ENCODE measurements at regions not wholly inside any gene's neighbourhood (a gene's known extent, or its start where the extent isn't known, plus 50 kb on each side); places are given as distances from the start of the nearest gene placed in this dataset.

DNA sequence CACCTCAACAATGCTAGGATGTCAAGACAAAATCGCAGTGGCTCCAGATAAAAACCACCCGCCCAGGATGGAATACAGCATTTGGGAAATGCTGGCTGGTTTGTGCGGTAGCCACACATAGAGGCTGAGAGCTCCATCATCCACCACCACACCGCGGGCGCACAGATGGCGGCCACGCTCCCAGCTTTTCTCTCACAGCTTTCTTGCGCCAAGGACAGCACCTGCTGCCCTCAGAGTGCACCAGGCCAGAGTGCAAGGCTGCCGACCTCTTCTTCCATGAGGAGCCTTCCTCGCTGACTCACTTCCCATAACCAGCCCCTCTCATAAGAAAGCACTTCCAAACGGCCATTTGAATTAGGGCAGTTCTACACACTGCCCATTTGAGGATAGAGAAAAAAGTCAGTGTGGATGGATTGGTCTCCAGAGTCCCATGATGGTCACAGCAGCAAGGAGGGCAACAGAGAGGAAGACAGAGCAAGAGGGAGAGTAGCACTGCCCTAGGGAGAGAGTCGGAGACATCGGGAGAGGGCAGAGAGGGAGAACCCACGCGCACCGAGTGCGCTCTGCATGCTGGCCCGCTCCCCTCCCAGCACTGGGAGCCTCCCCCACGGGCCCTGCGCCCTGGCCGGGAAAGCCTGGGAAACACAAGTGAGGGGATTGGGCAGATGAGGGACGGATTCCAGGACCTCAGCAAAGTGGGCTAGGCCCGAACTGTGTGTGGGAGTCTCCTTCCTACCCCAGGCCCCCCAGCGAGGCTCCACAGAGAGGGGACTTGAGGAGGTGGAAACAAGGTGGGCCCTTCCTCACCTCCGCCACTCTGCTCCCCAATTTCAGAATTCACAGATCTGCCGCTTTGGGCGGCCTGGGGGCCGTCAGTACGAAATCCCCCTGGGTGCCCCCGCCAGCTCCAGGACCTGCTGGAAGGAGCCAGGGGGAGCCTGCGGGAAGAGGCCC is 156.9 kb downstream of the USP12 start:
- no peak for DNase-seq (ENCODE audit: low read depth in 2 of 2)

DNA sequence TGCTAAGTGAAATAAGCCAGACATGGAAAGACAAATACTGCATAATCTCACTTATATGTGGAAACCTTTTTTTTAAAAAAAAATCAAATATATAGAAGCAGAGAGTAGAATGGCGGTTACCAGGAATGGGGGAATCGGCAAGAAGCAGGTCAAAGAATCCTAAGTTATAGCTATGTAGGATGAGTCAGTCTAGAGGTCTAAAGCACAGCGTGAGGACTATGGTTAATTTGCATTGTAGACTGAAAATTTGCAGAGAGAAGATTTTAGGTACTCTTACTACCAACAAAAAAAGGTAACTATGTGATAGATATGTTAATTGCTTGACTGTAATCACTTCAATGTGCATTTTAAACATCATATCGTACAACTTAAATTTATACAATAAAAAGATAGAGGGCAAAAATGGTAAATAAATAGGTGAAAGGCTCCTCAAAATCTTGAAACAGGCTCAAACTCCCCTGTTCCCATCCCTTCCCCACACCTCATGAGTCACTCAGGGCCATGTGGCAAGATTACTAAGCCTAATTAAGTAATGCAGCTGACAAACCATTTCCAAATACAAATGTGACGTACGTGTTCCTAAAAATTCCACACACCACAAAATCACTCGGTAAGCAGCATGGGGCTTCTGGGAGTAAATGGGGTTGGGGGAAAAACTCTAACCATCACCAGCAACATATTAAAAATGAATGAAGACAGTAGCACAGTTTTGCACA is 159.0 kb downstream of the USP12 start:
- DNase-seq (ENCODE audit: low read depth in 2 of 2): no peak

DNA sequence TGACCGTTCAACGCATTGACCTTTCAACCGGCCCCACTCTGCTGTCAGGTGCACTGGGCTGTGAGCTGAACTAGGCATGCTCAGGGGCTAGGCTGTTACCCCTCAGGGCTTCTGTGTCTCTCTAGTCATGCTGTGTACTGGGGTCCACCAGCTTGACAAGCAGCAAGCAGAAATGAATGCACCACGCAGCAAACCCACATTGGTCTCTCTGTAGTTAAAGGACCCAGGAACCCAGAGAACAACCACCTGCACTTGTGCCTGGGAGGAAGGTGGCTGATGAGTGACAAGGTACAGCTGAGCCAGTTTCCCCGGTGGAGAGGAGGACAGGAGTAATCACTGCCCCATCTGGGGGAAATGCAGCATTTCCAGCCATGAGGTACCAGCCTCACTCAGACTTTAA is 159.9 kb downstream of the USP12 start:
- DNase-seq (ENCODE audit: low read depth in 2 of 2): no peak

DNA sequence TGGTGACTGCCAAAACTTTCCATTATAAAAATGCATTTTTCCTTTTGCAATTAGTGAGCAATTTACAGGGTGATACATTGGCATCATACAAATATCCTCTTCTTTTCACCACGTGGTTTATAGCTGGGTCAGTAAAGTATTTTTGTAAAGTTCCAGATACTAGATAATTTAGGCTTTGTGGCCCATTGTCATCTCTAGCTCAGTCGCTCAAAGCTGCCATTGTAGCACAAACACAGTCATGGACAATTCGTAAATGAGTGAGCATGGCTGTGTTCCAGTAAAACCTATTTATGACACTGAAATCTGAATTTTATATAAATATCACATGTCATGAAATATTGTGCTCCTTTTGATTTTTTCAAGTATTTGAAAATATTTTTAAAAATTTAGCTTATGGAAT is 162.9 kb downstream of the USP12 start:
- DNase-seq (ENCODE audit: low read depth in 2 of 2): no peak

DNA sequence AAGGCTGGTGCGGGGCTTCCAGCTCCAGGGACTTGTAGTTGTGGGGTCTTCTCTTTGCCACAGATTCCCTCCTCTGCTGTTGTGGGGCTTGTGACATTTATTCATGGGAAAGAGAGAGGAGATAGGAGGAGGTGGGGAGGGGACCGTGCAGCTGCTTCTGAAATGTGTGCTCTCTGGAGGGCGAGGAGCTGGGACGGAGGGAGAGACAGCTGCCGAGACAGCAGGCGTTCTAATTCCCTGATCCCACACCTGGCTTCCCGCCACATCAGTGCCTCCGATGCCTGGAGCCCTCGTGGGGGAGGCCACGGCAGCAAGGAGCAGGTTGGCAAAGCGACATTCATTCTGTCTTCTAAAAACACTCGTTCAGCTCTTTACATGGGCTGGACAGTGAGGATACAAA is 164.4 kb downstream of the USP12 start:
- DNase-seq (ENCODE audit: low read depth in 2 of 2): no peak

DNA sequence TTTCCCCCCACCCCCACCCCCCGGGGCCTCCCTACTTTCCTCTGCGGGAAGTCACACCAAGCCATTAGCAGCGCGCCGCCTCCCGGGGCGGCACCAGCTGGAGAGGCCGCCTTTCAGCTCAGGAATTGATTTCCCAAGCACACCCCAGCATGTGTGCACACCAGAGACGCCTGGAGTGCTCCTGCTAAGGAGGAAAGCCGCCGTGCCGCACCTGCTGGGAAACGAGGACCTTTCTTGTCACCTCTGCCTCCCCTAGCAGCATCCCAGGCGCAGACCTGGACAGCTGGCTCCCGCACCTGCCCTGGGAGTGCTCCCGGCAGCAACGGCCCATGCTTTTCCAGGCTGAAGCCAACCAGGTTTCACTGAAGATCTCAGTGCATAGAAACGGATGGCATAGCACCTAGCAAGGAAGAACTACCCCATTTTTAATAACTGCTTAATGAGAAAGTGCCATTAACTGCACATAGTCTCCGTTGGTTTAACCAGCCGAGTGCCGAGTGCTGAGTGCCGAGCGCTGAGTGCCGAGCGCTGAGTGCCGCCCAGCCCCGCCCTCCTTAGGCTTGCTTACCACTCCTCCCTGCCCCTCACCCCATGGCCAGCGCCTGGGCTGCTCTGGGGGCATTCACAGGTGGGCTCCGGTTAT is 165.0 kb downstream of the USP12 start:
- no peak for DNase-seq (ENCODE audit: low read depth in 2 of 2)

DNA sequence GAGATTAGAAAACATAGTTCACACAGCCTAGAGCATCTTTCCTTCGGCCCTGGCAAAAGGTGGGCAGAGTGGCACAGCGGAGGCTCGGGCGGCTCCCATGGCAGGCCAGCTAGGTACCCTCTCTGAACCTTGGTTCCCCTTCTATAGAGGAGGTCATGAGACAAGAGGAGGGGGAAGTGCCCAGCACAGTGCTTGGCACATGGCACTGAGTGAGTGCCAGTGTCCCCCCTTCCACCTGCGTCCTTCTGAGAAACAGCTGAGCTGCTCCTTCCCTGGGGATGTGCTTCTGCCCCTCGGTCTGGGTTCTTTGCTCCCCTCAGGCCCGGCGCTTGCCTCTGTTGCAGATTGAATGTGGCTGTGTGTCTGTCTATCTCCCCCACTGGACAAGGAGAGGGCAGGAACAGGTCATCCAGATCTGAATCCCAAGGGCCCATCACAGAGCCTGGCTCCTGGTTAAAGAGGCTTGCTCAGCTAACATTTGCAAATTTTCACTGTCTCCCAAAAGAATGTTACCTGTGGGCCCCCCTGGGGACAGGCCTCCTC is 165.6 kb downstream of the USP12 start:
- DNase-seq (ENCODE audit: low read depth in 2 of 2): no peak

DNA sequence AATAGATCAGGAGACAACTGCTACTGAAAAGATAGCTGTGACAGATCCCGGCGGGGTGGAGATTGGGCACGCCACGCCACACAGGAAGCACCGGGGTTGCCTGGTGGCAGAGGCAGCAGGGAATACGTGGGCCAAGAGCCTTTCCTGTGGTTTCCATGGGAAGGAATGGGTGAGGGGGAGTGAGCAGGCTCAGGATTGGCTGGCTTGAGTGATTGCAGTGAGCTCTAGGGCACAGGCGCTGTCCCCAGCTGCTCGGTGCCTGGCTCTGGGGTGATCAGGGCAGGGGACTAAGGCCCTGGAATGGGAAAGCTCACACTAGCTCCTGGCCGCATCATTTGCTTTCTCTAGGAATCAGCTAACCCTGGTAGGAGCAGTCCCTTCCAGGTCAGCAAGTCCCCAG is 166.1 kb downstream of the USP12 start:
- DNase-seq (ENCODE audit: low read depth in 2 of 2): no peak

DNA sequence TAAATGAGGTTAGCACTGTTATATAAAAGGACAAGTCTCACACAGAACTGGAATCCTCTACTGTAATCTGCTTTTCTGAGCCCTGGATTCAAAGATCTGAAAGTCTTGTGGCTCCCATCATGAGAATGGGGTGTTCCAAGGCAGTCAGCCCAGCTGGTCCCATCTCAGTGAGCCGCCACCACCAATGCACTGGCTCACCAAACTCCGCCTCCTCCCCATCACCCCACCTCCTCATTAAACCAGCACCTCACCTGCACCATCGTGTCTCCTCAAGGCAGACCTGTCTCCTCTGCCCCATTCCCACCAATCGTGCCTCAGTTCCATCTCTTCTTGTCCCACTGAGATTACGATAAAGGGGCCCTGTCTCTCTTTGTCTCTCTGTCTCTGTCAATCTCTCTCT is 166.7 kb downstream of the USP12 start:
- no peak for DNase-seq (ENCODE audit: low read depth in 2 of 2)

DNA sequence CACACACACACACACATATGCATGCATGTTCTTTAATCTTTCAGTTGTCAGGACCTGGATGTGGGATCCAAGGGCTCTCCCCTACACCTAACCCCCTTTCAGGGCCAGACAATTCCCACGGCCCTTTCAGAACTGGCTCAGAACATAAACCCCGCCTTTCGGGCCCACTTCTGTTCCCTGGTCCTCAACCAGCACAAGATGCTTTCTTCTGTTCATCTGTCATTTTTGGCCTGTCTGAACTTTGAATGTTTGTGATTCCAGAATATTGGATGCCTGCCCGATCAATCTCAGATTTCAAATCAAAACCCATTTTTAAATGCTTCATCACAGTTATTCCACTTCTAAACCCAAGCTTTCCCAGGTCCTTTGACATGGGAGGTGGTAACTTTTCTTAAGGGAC is 167.3 kb downstream of the USP12 start:
- no peak for DNase-seq (ENCODE audit: low read depth in 2 of 2)

DNA sequence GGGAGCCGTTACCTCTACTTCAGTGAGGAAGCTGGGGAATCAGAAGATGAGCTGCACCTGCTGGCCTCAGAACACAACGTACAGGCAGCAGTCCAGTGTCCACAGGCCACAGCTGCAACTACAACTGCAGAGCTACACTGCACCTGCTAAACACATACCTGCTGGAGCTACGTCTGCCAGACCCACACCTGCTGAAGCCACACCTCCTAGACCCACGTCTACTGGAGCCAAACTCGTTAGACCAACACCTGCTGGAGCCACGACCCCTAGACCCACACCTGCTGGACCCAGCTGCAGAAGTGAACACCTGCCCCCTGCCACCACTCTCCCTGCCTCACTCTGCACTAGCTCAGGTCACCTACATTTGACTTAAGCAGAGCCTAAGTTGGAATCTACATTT is 169.9 kb downstream of the USP12 start:
- DNase-seq (ENCODE audit: low read depth in 2 of 2): no peak

DNA sequence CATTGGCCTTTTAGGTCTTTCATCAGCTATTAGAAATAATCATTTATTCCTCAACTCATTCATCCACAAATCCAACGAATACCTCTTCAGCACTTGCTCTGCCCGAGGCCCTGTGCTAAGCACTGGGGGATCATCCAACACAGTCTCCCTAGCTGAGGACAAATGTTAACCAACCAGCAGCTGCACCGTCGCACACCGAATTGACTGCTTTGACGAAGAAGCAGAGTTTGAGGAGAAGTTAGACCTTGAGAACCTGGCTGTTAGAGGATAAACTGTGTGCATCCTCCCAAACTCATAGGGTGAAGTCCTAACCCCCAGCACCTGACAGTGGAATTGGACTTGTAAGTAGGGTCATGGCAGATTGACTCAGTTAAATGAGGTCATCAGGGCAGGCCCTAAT is 170.9 kb downstream of the USP12 start:
- no peak for DNase-seq (ENCODE audit: low read depth in 2 of 2)

DNA sequence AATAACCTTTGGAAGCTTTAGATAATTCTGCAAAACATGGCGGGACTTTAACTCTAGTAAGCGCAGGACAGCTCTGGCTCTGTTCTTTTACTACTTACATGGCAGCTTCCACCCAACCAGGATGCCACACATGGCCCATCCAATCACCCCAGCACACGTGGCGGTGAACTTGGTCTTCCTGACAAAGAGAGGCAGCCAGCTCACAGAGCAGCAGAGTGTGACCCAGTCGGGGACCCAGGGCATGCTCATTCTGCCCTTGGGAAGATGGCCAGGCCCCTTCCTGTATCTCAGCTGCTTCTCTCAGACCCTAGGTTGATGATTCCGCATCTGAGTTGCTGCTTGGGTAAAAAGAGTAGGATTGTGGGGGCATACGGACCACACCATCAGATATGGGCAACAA is 172.1 kb downstream of the USP12 start:
- no peak for DNase-seq (ENCODE audit: low read depth in 2 of 2)

DNA sequence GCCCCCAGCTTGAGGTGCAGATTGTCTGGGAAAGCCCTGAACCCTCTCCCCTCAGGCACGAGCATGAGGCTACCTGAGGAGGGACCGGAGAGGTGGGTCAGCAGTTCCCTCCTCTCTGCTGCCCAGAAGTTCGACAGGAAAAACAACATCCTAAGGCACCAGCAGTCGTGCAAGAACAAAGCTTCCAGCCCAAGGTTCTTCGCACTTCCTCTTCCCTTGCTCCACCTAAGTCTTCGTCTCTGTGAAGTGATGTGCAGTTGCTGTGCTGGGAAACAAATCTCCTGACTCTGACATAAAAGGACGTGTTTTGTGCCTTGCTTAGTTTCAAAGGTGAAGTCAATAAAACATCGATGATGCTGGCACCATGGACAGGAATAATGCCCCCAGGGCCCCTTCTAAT is 173.3 kb downstream of the USP12 start:
- DNase-seq (ENCODE audit: low read depth in 2 of 2): no peak

DNA sequence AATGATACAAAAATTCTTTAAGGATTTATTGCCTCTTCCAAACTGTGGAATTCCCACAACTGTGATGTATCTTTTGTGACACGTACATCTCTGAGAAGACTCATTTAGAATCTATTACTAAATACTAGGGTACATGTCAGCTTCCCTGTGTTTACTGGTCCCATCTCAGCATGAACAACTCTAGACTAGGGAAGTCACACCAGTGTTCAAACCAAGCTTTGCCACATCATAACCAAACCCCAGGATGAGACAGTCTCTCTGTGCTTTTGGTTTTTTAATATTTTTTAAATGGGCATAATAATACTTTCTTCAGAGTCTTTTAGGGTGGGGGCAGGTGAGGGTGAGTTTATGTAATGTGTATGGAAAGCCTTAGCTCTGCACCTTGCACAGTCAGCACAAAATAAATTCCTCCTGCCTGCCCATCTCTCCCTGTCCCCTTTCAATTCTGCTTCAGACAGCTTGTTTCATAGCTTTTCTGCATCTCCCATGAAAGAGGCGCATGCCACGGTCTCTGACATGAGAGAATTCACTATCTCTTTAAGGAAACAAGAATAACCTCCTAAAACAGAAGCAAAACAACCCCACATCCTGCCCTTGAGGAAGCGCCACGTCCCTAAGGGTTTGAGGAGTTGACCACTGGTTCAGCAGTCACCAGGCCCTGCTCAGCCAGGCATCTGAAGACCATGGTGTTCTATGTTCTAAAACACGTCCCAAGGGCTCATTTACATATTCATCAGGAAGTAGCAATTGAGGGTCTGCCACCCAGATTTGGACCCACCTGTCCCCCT is 174.5 kb downstream of the USP12 start:
- no peak for DNase-seq (ENCODE audit: low read depth in 2 of 2)

DNA sequence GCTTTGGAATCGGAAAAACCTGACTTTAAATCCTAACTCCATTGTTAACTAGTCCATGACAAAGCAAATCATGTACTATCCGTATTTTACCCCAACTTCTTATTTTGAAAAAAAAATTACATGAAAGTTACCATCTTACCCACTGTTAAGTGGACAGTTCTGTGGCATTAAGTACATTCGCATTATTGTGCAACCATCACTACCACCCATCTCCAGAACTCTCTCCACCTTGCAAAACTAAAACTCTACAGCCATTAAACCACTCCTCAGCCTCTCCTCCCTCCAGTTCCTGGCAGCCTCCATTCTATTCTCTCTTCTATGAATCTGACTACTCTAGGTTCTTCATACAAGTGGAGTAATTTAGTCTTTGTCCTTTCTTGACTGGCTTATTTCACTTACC is 176.5 kb downstream of the USP12 start:
- no peak for DNase-seq (ENCODE audit: low read depth in 2 of 2)

DNA sequence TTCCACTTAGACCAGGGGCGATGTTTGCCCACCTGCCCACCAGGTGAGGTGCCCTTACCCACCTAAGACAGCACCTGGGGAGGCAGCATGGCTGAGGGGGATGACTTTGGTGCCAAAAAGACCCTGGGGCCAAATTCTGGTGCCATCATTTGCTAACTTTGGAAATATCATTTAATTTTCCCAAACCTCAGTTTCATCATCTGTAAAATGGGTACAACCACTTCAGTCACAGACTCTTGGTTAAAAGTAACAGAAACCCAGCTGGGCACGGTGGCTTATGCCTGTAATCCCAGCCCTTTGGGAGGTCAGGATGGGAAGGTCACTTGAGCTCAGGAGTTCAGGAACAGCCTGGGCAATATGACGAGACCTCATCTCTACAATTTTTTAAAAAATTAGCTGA is 177.8 kb downstream of the USP12 start:
- DNase-seq (ENCODE audit: low read depth in 2 of 2): no peak

DNA sequence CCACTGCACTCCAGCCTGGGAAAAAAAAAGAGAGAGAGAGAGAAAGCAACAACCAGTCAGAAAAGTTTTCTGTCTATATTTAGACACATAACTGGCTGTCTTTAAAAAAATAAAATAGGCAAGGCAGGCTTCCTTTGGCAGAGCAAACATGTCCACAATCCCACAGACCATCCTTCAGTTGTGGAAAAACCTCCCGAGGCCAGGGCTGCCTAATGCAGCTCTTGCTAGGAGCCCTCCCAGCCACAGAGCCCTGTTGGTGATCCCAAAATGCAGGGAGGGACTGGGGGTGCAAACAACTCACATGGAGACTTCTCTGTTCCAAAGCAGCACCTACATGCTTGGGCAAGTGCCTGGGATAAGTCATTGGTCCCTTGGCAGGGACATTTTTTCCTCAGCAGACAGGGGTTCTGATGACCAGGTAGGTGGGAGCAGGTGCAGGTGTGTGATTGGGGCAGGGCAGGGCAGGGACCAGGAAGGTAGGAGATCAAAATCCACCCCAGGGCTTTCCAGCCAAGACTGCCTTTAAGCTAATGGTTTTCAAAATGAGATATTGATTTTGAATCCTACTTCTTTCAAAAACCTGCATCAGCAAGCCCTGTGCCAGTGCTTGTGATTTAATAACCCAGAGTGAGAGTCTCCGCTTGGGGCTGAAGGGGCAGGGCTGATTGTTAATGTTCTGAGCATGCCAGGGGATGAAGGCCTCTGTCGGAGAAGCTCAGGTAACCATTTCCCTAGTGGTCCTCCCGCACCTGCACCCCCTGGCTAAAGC is 178.5 kb downstream of the USP12 start:
- DNase-seq (ENCODE audit: low read depth in 2 of 2): no peak

DNA sequence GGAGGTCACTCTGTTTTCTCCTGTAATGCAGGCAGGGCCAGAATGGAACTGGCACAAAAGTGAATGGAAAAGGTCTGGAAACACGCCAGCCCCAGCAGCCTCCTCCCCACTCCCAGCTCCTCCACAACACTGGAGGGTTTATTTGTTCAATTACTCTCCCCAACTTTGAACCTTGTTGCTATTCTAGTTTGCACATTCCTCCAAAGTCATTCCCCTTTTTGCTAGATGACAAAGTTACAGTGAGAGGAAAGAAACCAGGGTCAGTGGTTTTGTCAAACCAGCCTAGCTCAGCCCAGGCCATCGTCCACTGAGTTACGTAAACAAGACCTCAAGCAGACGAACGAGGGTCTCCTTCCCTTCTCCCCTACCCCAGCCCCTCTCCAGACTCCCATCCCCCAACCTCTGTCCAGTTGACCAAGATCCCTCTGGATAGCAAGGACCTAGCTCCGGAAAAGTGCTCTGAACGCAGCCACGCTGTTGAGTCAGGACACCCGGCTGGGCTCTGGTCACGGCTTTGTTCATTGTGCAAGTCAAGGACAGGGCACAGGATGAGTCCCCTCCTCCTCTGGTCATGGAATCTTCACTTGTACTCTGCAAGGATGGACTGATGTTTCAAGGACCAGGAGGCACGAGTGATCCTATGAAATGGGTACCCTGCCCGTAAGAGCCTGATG is 180.0 kb downstream of the USP12 start:
- DNase-seq (ENCODE audit: low read depth in 2 of 2): no peak

DNA sequence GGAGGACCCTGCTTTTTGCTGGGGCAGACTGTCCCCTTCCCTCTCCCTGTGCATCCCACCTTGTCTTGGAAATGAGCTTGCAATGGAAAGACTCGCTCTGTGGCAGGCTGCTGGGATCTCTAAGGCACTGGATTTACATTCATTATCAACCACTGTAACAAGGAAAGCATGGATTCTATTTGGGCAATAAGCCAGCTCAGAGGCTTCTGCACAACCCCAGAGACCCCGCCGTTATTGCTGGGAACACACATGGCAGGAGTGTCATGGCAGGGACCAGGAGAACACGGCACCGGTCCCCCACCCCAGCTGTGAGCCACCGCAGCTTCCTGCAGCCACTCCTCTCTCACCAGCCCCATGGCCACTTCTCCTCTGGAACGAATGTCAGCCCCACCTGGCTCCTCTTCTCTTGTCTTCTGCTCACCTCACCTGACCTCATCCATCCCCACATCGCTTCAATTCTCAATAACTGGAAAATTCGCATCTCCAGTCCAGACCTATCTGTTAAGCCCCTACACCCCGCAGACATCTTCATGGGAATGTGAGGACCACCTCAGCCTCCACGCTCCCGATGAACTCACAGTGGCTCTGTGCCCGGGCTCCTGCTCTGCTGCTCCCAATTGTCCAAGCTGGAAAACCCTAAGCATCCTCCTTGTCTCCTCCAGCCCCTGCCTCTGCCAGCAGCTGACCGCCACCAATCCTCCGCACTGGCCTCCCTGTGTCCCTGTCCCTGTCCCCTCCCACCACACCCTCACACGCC is 181.5 kb downstream of the USP12 start:
- DNase-seq (ENCODE audit: low read depth in 2 of 2): no peak
